IMR-90 (cell line): ENCODE measurements at regions not wholly inside any gene's neighbourhood (a gene's known extent, or its start where the extent isn't known, plus 50 kb on each side); places are given as distances from the start of the nearest gene placed in this dataset.

Experiments used
- ATAC-seq: fragments of 200-7000 bp; cut with Tn5 transposase; 2 replicates; pipeline ENCODE4 v1.9.1; 2020; ENCODE audit warnings: low read depth, mild to moderate bottlenecking, moderate library complexity
- BruUV-seq: library from RNA; stranded (reverse); fragments of 400-500 nt; replicated peaks from 2 replicates; lab custom pipeline; 2021; lab: Mats Ljungman, UMichigan
- CTCF ChIA-PET: fragments of 300-600 bp; formaldehyde crosslinking; extraction: SDS; loops from one replicate; lab custom pipeline; 2021; ENCODE audit warnings: antibody characterized with exemption; lab: Yijun Ruan, JAX
- POLR2A ChIA-PET: fragments of 300-600 bp; sonication (Branson Sonifier 250); formaldehyde crosslinking; loops from one replicate; lab custom pipeline; 2022; ENCODE audit warnings: antibody characterized with exemption; ENCODE audit not compliant: unreplicated experiment; lab: Charles Lee
- DNase-seq: peaks from one replicate; pipeline ENCODE4 v3.0.0; 2013
- H2AFZ ChIP-seq: replicated peaks from 2 replicates; pipeline ENCODE3; 2013; ENCODE audit warnings: low read length, mild to moderate bottlenecking; ENCODE audit not compliant: poor library complexity
- H2AK5ac ChIP-seq: 2 replicates; pipeline ENCODE4 v1.6.1; 2013; ENCODE audit warnings: low read depth, low read length, inconsistent platforms
- H2AK9ac ChIP-seq: replicated peaks from 2 replicates; pipeline ENCODE3; 2013; ENCODE audit warnings: mild to moderate bottlenecking, low read depth, low read length, moderate library complexity; ENCODE audit not compliant: poor library complexity
- H2BK120ac ChIP-seq: 2 replicates; pipeline ENCODE4 v1.6.1; 2013; ENCODE audit warnings: low read depth, low read length, inconsistent platforms
- H2BK15ac ChIP-seq: 3 replicates; pipeline ENCODE4 v1.6.1; 2013; ENCODE audit warnings: low read depth, low read length, inconsistent platforms
- H2BK20ac ChIP-seq: 2 replicates; pipeline ENCODE4 v1.6.1; 2013; ENCODE audit warnings: low read depth, mild to moderate bottlenecking, inconsistent platforms, low read length, moderate library complexity
- H2BK5ac ChIP-seq: 2 replicates; pipeline ENCODE4 v1.6.1; 2013; ENCODE audit warnings: mild to moderate bottlenecking, low read depth, low read length, inconsistent platforms; ENCODE audit not compliant: poor library complexity, severe bottlenecking
- H3K14ac ChIP-seq: replicated peaks from 2 replicates; pipeline ENCODE4 v1.6.1; 2013; ENCODE audit warnings: low read depth, low read length, inconsistent platforms
- H3K18ac ChIP-seq: 2 replicates; pipeline ENCODE4 v1.6.1; 2013; ENCODE audit warnings: low read depth, low read length, control low read depth
- H3K23ac ChIP-seq: 2 replicates; pipeline ENCODE4 v1.6.1; 2013; ENCODE audit warnings: low read depth, low read length, inconsistent platforms
- H3K27ac ChIP-seq: 2 replicates; pipeline ENCODE4 v1.5.1; 2013; ENCODE audit warnings: mild to moderate bottlenecking, control low read depth, low read length; ENCODE audit not compliant: insufficient read depth
- H3K27me3 ChIP-seq: 2 replicates; pipeline ENCODE4 v1.6.1; 2013; ENCODE audit warnings: low read length; ENCODE audit not compliant: control insufficient read depth, insufficient read depth
- H3K36me3 ChIP-seq: 2 replicates; pipeline ENCODE4 v1.6.1; 2013; ENCODE audit warnings: low read length, mixed read lengths; ENCODE audit not compliant: control insufficient read depth, insufficient read depth
- H3K4ac ChIP-seq: 2 replicates; pipeline ENCODE4 v1.6.1; 2013; ENCODE audit warnings: low read depth, low read length, inconsistent platforms
- H3K4me1 ChIP-seq: 2 replicates; pipeline ENCODE4 v1.6.1; 2013; ENCODE audit warnings: low read length, mixed read lengths; ENCODE audit not compliant: control insufficient read depth, insufficient read depth
- H3K4me2 ChIP-seq: 2 replicates; pipeline ENCODE4 v1.6.1; 2013; ENCODE audit warnings: low read depth, mild to moderate bottlenecking, control low read depth, low read length, moderate library complexity
- H3K4me3 ChIP-seq: 2 replicates; pipeline ENCODE4 v1.5.1; 2013; ENCODE audit warnings: low read depth, mild to moderate bottlenecking, control low read depth, low read length, moderate library complexity; ENCODE audit not compliant: insufficient read depth
- H3K56ac ChIP-seq: 2 replicates; pipeline ENCODE4 v1.6.1; 2013; ENCODE audit warnings: low read length, inconsistent platforms; ENCODE audit not compliant: insufficient read depth; ENCODE audit errors: extremely low read depth
- H3K79me1 ChIP-seq, 2 experiments: 2 replicates each; pipeline ENCODE4 v1.6.1; 2013; ENCODE audit warnings: low read length in 2 of 2, inconsistent platforms in 1 of 2, low read depth in 1 of 2
- H3K9ac ChIP-seq: 2 replicates; pipeline ENCODE4 v1.6.1; 2013; ENCODE audit warnings: low read depth, low read length, control low read depth
- H3K9me1 ChIP-seq: 2 replicates; pipeline ENCODE4 v1.6.1; 2013; ENCODE audit warnings: low read length, inconsistent platforms; ENCODE audit not compliant: insufficient read depth
- H3K9me3 ChIP-seq: 2 replicates; pipeline ENCODE4 v1.6.1; 2013; ENCODE audit warnings: low read length; ENCODE audit not compliant: control insufficient read depth, insufficient read depth
- H4K20me1 ChIP-seq: 2 replicates; pipeline ENCODE4 v1.6.1; 2013; ENCODE audit warnings: low read length, inconsistent platforms; ENCODE audit not compliant: insufficient read depth
- H4K5ac ChIP-seq: 2 replicates; pipeline ENCODE4 v1.6.1; 2013; ENCODE audit warnings: mild to moderate bottlenecking, low read depth, low read length, control low read depth
- H4K8ac ChIP-seq, 2 experiments: 2 replicates each; pipeline ENCODE4 v1.6.1; 2013; ENCODE audit warnings: low read depth in 2 of 2, low read length in 2 of 2, control low read depth in 1 of 2, inconsistent platforms in 1 of 2
- H4K91ac ChIP-seq: 2 replicates; pipeline ENCODE4 v1.6.1; 2013; ENCODE audit warnings: low read depth, low read length, inconsistent platforms; ENCODE audit not compliant: insufficient read depth
- CEBPB ChIP-seq: IDR thresholded peaks from 2 replicates; pipeline ENCODE4 v1.6.1; 2012; ENCODE audit warnings: low read depth, low read length, improper control_type of control experiment
- MXI1 ChIP-seq: IDR thresholded peaks from 2 replicates; pipeline ENCODE4 v1.6.1; 2012; ENCODE audit warnings: low read depth, mild to moderate bottlenecking, low read length, moderate library complexity, borderline replicate concordance
- NFE2L2 ChIP-seq: fragments of 150-350 bp; IDR thresholded peaks from 2 replicates; pipeline ENCODE4 v1.6.1; 2016; ENCODE audit warnings: low read depth, mild to moderate bottlenecking, low read length
- RCOR1 ChIP-seq: IDR thresholded peaks from 2 replicates; pipeline ENCODE4 v1.6.1; 2012; ENCODE audit warnings: mild to moderate bottlenecking, low read length, improper control_type of control experiment; ENCODE audit not compliant: insufficient replicate concordance
- dilution Hi-C: fragments of 300-500 bp; cut with HindIII; formaldehyde crosslinking; loops from one replicate; pipeline ENCODE4 v1.14.3; 2018; ENCODE audit warnings: low sequenced_read_pairs; ENCODE audit not compliant: unreplicated experiment
- in situ Hi-C: fragments of 300-500 bp; cut with MboI; formaldehyde crosslinking; loops from 3 replicates; pipeline ENCODE4 v1.14.3; 2019; ENCODE audit warnings: low sequenced_read_pairs, inconsistent platforms, mixed read lengths
- intact Hi-C: fragments of 100-400 bp; cut with micrococcal nuclease; formaldehyde crosslinking; loops from 2 replicates; pipeline ENCODE4 v1.10.0; 2022

- CTCF ChIA-PET = no interaction called here
- Histone ChIP-seq H2BK15ac (no peak overlapping the region), H2BK5ac (no peak overlapping the region), H4K91ac (no peak overlapping the region), H3K36me3 (no peaks in the 10 kb centered on the region), H4K5ac (no peak overlapping the region), H3K9me3 (no peaks in the 10 kb centered on the region), H2BK20ac (no peak overlapping the region), H2BK120ac (no peak overlapping the region), H3K14ac (no peak overlapping the region), H3K4ac (no peak overlapping the region), H3K56ac (no peak overlapping the region), H3K18ac (no peak overlapping the region), H2AK5ac (no peak overlapping the region), H4K8ac (no peak overlapping the region), H2AFZ (no peak overlapping the region), H3K79me1 (no peaks in the 10 kb centered on the region), H3K4me2 (no peak overlapping the region), H3K27me3 (no peaks in the 10 kb centered on the region), H3K27ac (no peak overlapping the region), H3K4me1 (no peaks in the 10 kb centered on the region), H3K4me3 (no peak overlapping the region), H3K9ac (no peak overlapping the region), H3K23ac (no peak overlapping the region), H4K20me1 (no peaks in the 10 kb centered on the region), H3K9me1 (no peaks in the 10 kb centered on the region), H2AK9ac (no peak overlapping the region)
- ATAC-seq = no peak
- DNase-seq = no peak
- BruUV-seq = no TSS peak
- intact Hi-C loops = no loop called here
- POLR2A ChIA-PET = no interaction called here
- in situ Hi-C loops = no loop called here
- dilution Hi-C loops = no loop called here
- no peak for TF ChIP-seq MXI1
- no peak for TF ChIP-seq CEBPB
- TF ChIP-seq RCOR1 = no peak
- no peak for TF ChIP-seq NFE2L2
These were observed 144.1 kb upstream of the DDX53 start for GRCh38 chrX:22855693-22856092.
